ENCODE measurements at regions not wholly inside any gene's neighbourhood (a gene's known extent, or its start where the extent isn't known, plus 50 kb on each side); places are given as distances from the start of the nearest gene placed in this dataset.

GRCh38 chr13:88565566-88565965 is 894.4 kb downstream of the SLITRK5 start:
- Mint-ChIP-seq H3K27me3 (no peaks in the 10 kb centered on the region), H3K4me3 (no peak overlapping the region), H3K27ac (no peak overlapping the region), H3K4me1 (no peaks in the 10 kb centered on the region), H3K9me3 (peaks cover 8% of the 10 kb centered on the region), H3K36me3 (ENCODE audit: low read depth) (no peaks in the 10 kb centered on the region)
- ATAC-seq (replicated peaks), result no peak

- Mint-ChIP-seq H3K27ac (no peak overlapping the region), H3K27me3 (no peaks in the 10 kb centered on the region), H3K4me1 (no peaks in the 10 kb centered on the region), H3K36me3 (ENCODE audit: low read depth) (no peaks in the 10 kb centered on the region), H3K9me3 (peaks cover 8% of the 10 kb centered on the region), H3K4me3 (no peak overlapping the region)
- ATAC-seq (replicated peaks), result no peak
Observed at GRCh38 chr13:88585861-88586260, 914.7 kb downstream of the SLITRK5 start.

GRCh38 chr13:88586263-88586662 is 915.1 kb downstream of the SLITRK5 start:
- H3K4me3 Mint-ChIP-seq, result no peak overlapping the region
- no peak for ATAC-seq (replicated peaks)
- no peaks in the 10 kb centered on the region for H3K36me3 Mint-ChIP-seq (ENCODE audit: low read depth)
- H3K9me3 Mint-ChIP-seq, result peaks cover 6% of the 10 kb centered on the region
- no peak overlapping the region for H3K27ac Mint-ChIP-seq
- H3K27me3 Mint-ChIP-seq, result no peaks in the 10 kb centered on the region
- no peaks in the 10 kb centered on the region for H3K4me1 Mint-ChIP-seq

- Mint-ChIP-seq H3K9me3 (peaks cover 14% of the 10 kb centered on the region), H3K4me1 (no peaks in the 10 kb centered on the region), H3K36me3 (ENCODE audit: low read depth) (no peaks in the 10 kb centered on the region), H3K4me3 (no peak overlapping the region), H3K27me3 (no peaks in the 10 kb centered on the region), H3K27ac (no peak overlapping the region)
- ATAC-seq (replicated peaks), result no peak
Observed at GRCh38 chr13:88590574-88590973, 919.4 kb downstream of the SLITRK5 start.

GRCh38 chr13:88592105-88592504 is 920.9 kb downstream of the SLITRK5 start:
- Mint-ChIP-seq H3K4me1 (no peaks in the 10 kb centered on the region), H3K27me3 (no peaks in the 10 kb centered on the region)

GRCh38 chr13:88601949-88602348 is 930.8 kb downstream of the SLITRK5 start:
- no peaks in the 10 kb centered on the region for H3K4me1 Mint-ChIP-seq
- no peak overlapping the region for H3K27ac Mint-ChIP-seq
- H3K4me3 Mint-ChIP-seq, result no peak overlapping the region
- peaks cover 4% of the 10 kb centered on the region for H3K9me3 Mint-ChIP-seq
- ATAC-seq (replicated peaks), result no peak
- H3K27me3 Mint-ChIP-seq, result no peaks in the 10 kb centered on the region
- no peaks in the 10 kb centered on the region for H3K36me3 Mint-ChIP-seq (ENCODE audit: low read depth)

More at GRCh38 chr13:88592105-88592504, 920.9 kb downstream of the SLITRK5 start:
- H3K9me3 Mint-ChIP-seq, result peaks cover 10% of the 10 kb centered on the region
- no peak for ATAC-seq (replicated peaks)
- no peak overlapping the region for H3K4me3 Mint-ChIP-seq
- no peak overlapping the region for H3K27ac Mint-ChIP-seq
- H3K36me3 Mint-ChIP-seq (ENCODE audit: low read depth), result no peaks in the 10 kb centered on the region

GRCh38 chr13:88602786-88603777 is 931.9 kb downstream of the SLITRK5 start:
- Mint-ChIP-seq H3K4me3 (no peak overlapping the region), H3K27me3 (no peaks in the 10 kb centered on the region), H3K9me3 (peaks cover 4% of the 10 kb centered on the region), H3K27ac (no peak overlapping the region), H3K36me3 (ENCODE audit: low read depth) (no peaks in the 10 kb centered on the region), H3K4me1 (no peaks in the 10 kb centered on the region)
- no peak for ATAC-seq (replicated peaks)

GRCh38 chr13:88617176-88617575 is 946.0 kb downstream of the SLITRK5 start:
- H3K4me1 Mint-ChIP-seq, result no peaks in the 10 kb centered on the region
- ATAC-seq (replicated peaks), result no peak
- H3K27me3 Mint-ChIP-seq, result no peaks in the 10 kb centered on the region
- no peaks in the 10 kb centered on the region for H3K36me3 Mint-ChIP-seq (ENCODE audit: low read depth)
- H3K9me3 Mint-ChIP-seq, result peaks cover 8% of the 10 kb centered on the region
- no peak overlapping the region for H3K4me3 Mint-ChIP-seq
- H3K27ac Mint-ChIP-seq, result no peak overlapping the region

GRCh38 chr13:88622362-88622973 is 951.3 kb downstream of the SLITRK5 start:
- ATAC-seq (replicated peaks), result peak; percentile 29
- Mint-ChIP-seq H3K27ac (no peak overlapping the region), H3K4me3 (no peak overlapping the region), H3K4me1 (no peaks in the 10 kb centered on the region), H3K36me3 (ENCODE audit: low read depth) (no peaks in the 10 kb centered on the region), H3K9me3 (peaks cover 11% of the 10 kb centered on the region), H3K27me3 (no peaks in the 10 kb centered on the region)

GRCh38 chr13:88623150-88623549 is 952.0 kb downstream of the SLITRK5 start:
- H3K27ac Mint-ChIP-seq, result no peak overlapping the region
- no peak overlapping the region for H3K4me3 Mint-ChIP-seq
- no peaks in the 10 kb centered on the region for H3K4me1 Mint-ChIP-seq
- H3K9me3 Mint-ChIP-seq, result peaks cover 11% of the 10 kb centered on the region
- no peaks in the 10 kb centered on the region for H3K27me3 Mint-ChIP-seq
- no peaks in the 10 kb centered on the region for H3K36me3 Mint-ChIP-seq (ENCODE audit: low read depth)
- peak; percentile 26 for ATAC-seq (replicated peaks)

GRCh38 chr13:88627071-88627470 is 955.9 kb downstream of the SLITRK5 start:
- H3K27me3 Mint-ChIP-seq, result no peaks in the 10 kb centered on the region
- no peak overlapping the region for H3K4me3 Mint-ChIP-seq
- H3K9me3 Mint-ChIP-seq, result peaks cover 13% of the 10 kb centered on the region
- H3K4me1 Mint-ChIP-seq, result no peaks in the 10 kb centered on the region
- H3K27ac Mint-ChIP-seq, result no peak overlapping the region
- no peaks in the 10 kb centered on the region for H3K36me3 Mint-ChIP-seq (ENCODE audit: low read depth)
- ATAC-seq (replicated peaks), result no peak

GRCh38 chr13:88628882-88629281 is 957.7 kb downstream of the SLITRK5 start:
- no peak overlapping the region for H3K4me3 Mint-ChIP-seq
- H3K9me3 Mint-ChIP-seq, result peaks cover 11% of the 10 kb centered on the region
- no peak overlapping the region for H3K27ac Mint-ChIP-seq
- ATAC-seq (replicated peaks), result no peak
- no peaks in the 10 kb centered on the region for H3K4me1 Mint-ChIP-seq
- no peaks in the 10 kb centered on the region for H3K27me3 Mint-ChIP-seq
- H3K36me3 Mint-ChIP-seq (ENCODE audit: low read depth), result no peaks in the 10 kb centered on the region

GRCh38 chr13:88637935-88638334 is 966.8 kb downstream of the SLITRK5 start:
- Mint-ChIP-seq H3K9me3 (peaks cover 11% of the 10 kb centered on the region), H3K27ac (no peak overlapping the region), H3K27me3 (no peaks in the 10 kb centered on the region), H3K4me3 (no peak overlapping the region), H3K36me3 (ENCODE audit: low read depth) (no peaks in the 10 kb centered on the region), H3K4me1 (no peaks in the 10 kb centered on the region)
- ATAC-seq (replicated peaks), result no peak

- Mint-ChIP-seq H3K9me3 (peaks cover 23% of the 10 kb centered on the region), H3K27me3 (no peaks in the 10 kb centered on the region), H3K36me3 (ENCODE audit: low read depth) (no peaks in the 10 kb centered on the region), H3K27ac (no peak overlapping the region), H3K4me3 (no peak overlapping the region), H3K4me1 (no peaks in the 10 kb centered on the region)
- ATAC-seq (replicated peaks), result no peak
Observed at GRCh38 chr13:88643233-88643632, 972.1 kb downstream of the SLITRK5 start.

Data from activated T-helper 17 cell treated with anti-CD3 and anti-CD28 coated beads, Interleukin-2, amount 50 U/mL, for 72 hours (primary cell).